SK-N-SH (cell line): ENCODE measurements at regions not wholly inside any gene's neighbourhood (a gene's known extent, or its start where the extent isn't known, plus 50 kb on each side); places are given as distances from the start of the nearest gene placed in this dataset.

Experiments used
- CTCF ChIA-PET: fragments of 300-600, 350-600 bp; formaldehyde crosslinking; extraction: SDS; loops from one replicate; lab custom pipeline; 2021; lab: Yijun Ruan, JAX
- POLR2A ChIA-PET: fragments of 350-600 bp; sonication (Branson Sonifier 250); formaldehyde crosslinking; extraction: SDS; loops from one replicate; lab custom pipeline; 2020; ENCODE audit warnings: antibody characterized with exemption, inconsistent platforms; lab: Yijun Ruan, JAX
- DNase-seq: peaks from one replicate; pipeline ENCODE4 v3.0.0; 2012
- H2AFZ ChIP-seq: fragments of 200-600 bp; sonication (generic); 2 replicates; pipeline ENCODE4 v1.8.1; 2016; ENCODE audit warnings: antibody characterized with exemption, mild to moderate bottlenecking, low read depth
- H3F3A ChIP-seq: fragments of 200-600 bp; sonication (generic); replicated peaks from 2 replicates; pipeline ENCODE3; 2016; ENCODE audit warnings: antibody characterized with exemption, mild to moderate bottlenecking; ENCODE audit not compliant: insufficient read depth
- H3K27ac ChIP-seq, 2 experiments: fragments of 200-500 bp in 1 of 2; fragments of 200-600 bp in 1 of 2; sonication (Bioruptor generic) in 1 of 2; sonication (generic), shearing (Covaris generic) in 1 of 2; 2 replicates each; pipeline versions ENCODE4 v1.5.1 to v1.6.1; 2014 to 2016; ENCODE audit warnings: low read depth in 2 of 2, inconsistent platforms in 1 of 2, low read length in 1 of 2, mild to moderate bottlenecking in 1 of 2, mixed read lengths in 1 of 2
- H3K27me3 ChIP-seq: fragments of 200-600 bp; sonication (generic), shearing (Covaris generic); 2 replicates; pipeline ENCODE4 v1.6.1; 2016; ENCODE audit warnings: mixed run types; ENCODE audit not compliant: insufficient read depth
- H3K36me3 ChIP-seq, 2 experiments: fragments of 200-500 bp in 1 of 2; fragments of 200-600 bp in 1 of 2; sonication (Bioruptor generic) in 1 of 2; sonication (generic) in 1 of 2; replicated peaks in 1 of 2; 2 replicates each; pipeline versions ENCODE3 to v1.5.1; 2014 to 2016; ENCODE audit warnings: low read length in 1 of 2, mild to moderate bottlenecking in 1 of 2; ENCODE audit not compliant: insufficient read depth in 2 of 2, control insufficient read depth in 1 of 2
- H3K4me1 ChIP-seq, 2 experiments: fragments of 200-500 bp in 1 of 2; fragments of 200-600 bp in 1 of 2; sonication (Bioruptor generic) in 1 of 2; sonication (generic), shearing (Covaris generic) in 1 of 2; 2 replicates each; pipeline versions ENCODE4 v1.5.1 to v1.6.1; 2014 to 2016; ENCODE audit warnings: low read depth in 1 of 2, low read length in 1 of 2, mixed run types in 1 of 2; ENCODE audit not compliant: insufficient read depth in 2 of 2, control insufficient read depth in 1 of 2
- H3K4me2 ChIP-seq: fragments of 200-600 bp; sonication (generic), shearing (Covaris generic); 2 replicates; pipeline ENCODE4 v1.6.1; 2017; ENCODE audit warnings: mixed run types
- H3K4me3 ChIP-seq, 2 experiments: fragments of 200-500 bp in 1 of 2; fragments of 200-600 bp in 1 of 2; sonication (Bioruptor generic) in 1 of 2; sonication (generic), shearing (Covaris generic) in 1 of 2; 2 replicates each; pipeline versions ENCODE4 v1.5.1 to v1.8.1; 2014 to 2016; ENCODE audit warnings: low read depth in 2 of 2, inconsistent platforms in 1 of 2, low read length in 1 of 2, mild to moderate bottlenecking in 1 of 2, mixed read lengths in 1 of 2, moderate library complexity in 1 of 2
- H3K79me2 ChIP-seq: fragments of 200-600 bp; sonication (generic); 2 replicates; pipeline ENCODE4 v1.8.1; 2017; ENCODE audit warnings: mild to moderate bottlenecking; ENCODE audit not compliant: insufficient read depth
- H3K9ac ChIP-seq: fragments of 200-600 bp; sonication (generic); 2 replicates; pipeline ENCODE4 v1.6.1; 2017; ENCODE audit warnings: mixed run types
- H3K9me2 ChIP-seq: fragments of 200-600 bp; sonication (generic); 2 replicates; pipeline ENCODE4 v1.6.1; 2017; ENCODE audit warnings: mixed run types
- H3K9me3 ChIP-seq: fragments of 200-600 bp; sonication (generic); 2 replicates; pipeline ENCODE4 v1.6.1; 2017; ENCODE audit warnings: mixed run types, mild to moderate bottlenecking, moderate library complexity
- H4K20me1 ChIP-seq: fragments of 200-600 bp; sonication (generic); 2 replicates; pipeline ENCODE4 v1.6.1; 2017; ENCODE audit warnings: mild to moderate bottlenecking, mixed run types; ENCODE audit not compliant: insufficient read depth
- ELF1 ChIP-seq: IDR thresholded peaks from 2 replicates; pipeline ENCODE4 v1.4.0; 2012
- EZH2phosphoT487 ChIP-seq: fragments of 200-600 bp; sonication (generic); IDR thresholded peaks from 2 replicates; pipeline ENCODE4 v1.6.1; 2017; ENCODE audit warnings: low read depth, mixed run types, mild to moderate bottlenecking, antibody characterized with exemption, moderate library complexity, borderline replicate concordance
- FOXJ3 ChIP-seq: sonication (generic); formaldehyde crosslinking; IDR thresholded peaks from 2 replicates; pipeline ENCODE4 v1.5.1; 2020; ENCODE audit warnings: mild to moderate bottlenecking, missing genetic modification reagents
- MXI1 ChIP-seq: IDR thresholded peaks from 2 replicates; pipeline ENCODE4 v1.6.1; 2012; ENCODE audit warnings: mild to moderate bottlenecking, low read depth, low read length, improper control_type of control experiment
- NFIC ChIP-seq: IDR thresholded peaks from 2 replicates; pipeline ENCODE4 v1.4.0; 2012; ENCODE audit warnings: borderline replicate concordance
- RAD21 ChIP-seq: IDR thresholded peaks from 2 replicates; pipeline ENCODE4 v1.6.1; 2012; ENCODE audit warnings: mild to moderate bottlenecking, low read length
- RFX5 ChIP-seq: IDR thresholded peaks from 2 replicates; pipeline ENCODE4 v1.6.1; 2012; ENCODE audit warnings: mild to moderate bottlenecking, improper control_type of control experiment, low read length
- TAF1 ChIP-seq: IDR thresholded peaks from 2 replicates; pipeline ENCODE4 v1.6.1; 2012; ENCODE audit warnings: low read depth, mild to moderate bottlenecking, low read length, moderate library complexity, borderline replicate concordance
- YY1 ChIP-seq: IDR thresholded peaks from 2 replicates; pipeline ENCODE4 v1.4.0; 2012; ENCODE audit warnings: low read depth, mild to moderate bottlenecking
- WGBS: methylation state at CpG from one replicate; pipeline ENCODE4 v1.1.6; 2017; ENCODE audit warnings: low lambda C conversion rate; 5-methylcytosine and 5-hydroxymethylcytosine counted together
- TF ChIP-seq, protein P1 (sequence below): IDR thresholded peaks from 2 replicates; pipeline ENCODE4; 2012
- TF ChIP-seq, protein P2 (sequence below): fragments of 200-600 bp; sonication (generic); IDR thresholded peaks from 2 replicates; pipeline ENCODE4 v1.6.1; 2017; ENCODE audit warnings: antibody characterized with exemption, mild to moderate bottlenecking, moderate library complexity
- TF ChIP-seq, protein P3 (sequence below): IDR thresholded peaks from 2 replicates; pipeline ENCODE4 v1.4.0; 2012; ENCODE audit warnings: low read depth, borderline replicate concordance
- TF ChIP-seq, protein P4 (sequence below): IDR thresholded peaks from 2 replicates; pipeline ENCODE4 v1.4.0; 2012; ENCODE audit warnings: low read depth, borderline replicate concordance

DNA sequence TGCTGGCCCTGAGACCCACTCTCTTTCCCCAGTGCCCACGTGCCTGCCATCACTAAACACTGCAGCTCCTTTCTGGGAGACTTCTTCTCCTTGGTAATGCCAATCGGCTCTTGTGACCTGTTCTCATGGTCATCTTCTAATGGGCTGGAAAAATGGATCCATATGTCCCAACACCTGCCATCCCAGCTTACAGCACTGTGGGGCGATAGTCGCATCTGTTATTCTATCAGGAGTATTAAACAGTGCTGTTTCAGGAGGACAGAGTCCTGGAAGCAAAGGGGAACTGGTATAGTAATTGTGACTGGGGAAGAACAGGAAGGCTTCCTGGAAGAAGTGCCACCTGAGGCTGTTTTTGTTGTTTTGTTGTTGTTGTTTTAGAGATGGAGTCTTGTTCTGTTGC is 411.2 kb downstream of the GLRX3 start:
- 8% methylated on average over 4 of the region's 4 CpGs for WGBS
- ChIA-PET POLR2A (no interaction called here), CTCF (interaction anchor here (1.4 to 2.0 kb wide), 3 partner anchors 10 to 139 kb away, joined by 3 to 4 read pairs (median 3); no protein-coding TSS in a partner anchor)
- TF ChIP-seq YY1 (no peak), RAD21 (peak; percentile 56), NFIC (no peak), FOXJ3 (no peak)
- Histone ChIP-seq H3K27ac (no peak overlapping the region), H3K4me3 (no peak overlapping the region), H3K36me3 (no peaks in the 10 kb centered on the region), H3K9me3 (no peaks in the 10 kb centered on the region), H2AFZ (no peak overlapping the region), H3F3A (no peaks in the 10 kb centered on the region), H3K79me2 (no peaks in the 10 kb centered on the region), H4K20me1 (no peaks in the 10 kb centered on the region), H3K9me2 (no peaks in the 10 kb centered on the region), H3K27me3 (no peaks in the 10 kb centered on the region), H3K4me2 (no peak overlapping the region), H3K4me1 (no peaks in the 10 kb centered on the region), H3K9ac (no peak overlapping the region)
- peak; percentile 54 for DNase-seq

DNA sequence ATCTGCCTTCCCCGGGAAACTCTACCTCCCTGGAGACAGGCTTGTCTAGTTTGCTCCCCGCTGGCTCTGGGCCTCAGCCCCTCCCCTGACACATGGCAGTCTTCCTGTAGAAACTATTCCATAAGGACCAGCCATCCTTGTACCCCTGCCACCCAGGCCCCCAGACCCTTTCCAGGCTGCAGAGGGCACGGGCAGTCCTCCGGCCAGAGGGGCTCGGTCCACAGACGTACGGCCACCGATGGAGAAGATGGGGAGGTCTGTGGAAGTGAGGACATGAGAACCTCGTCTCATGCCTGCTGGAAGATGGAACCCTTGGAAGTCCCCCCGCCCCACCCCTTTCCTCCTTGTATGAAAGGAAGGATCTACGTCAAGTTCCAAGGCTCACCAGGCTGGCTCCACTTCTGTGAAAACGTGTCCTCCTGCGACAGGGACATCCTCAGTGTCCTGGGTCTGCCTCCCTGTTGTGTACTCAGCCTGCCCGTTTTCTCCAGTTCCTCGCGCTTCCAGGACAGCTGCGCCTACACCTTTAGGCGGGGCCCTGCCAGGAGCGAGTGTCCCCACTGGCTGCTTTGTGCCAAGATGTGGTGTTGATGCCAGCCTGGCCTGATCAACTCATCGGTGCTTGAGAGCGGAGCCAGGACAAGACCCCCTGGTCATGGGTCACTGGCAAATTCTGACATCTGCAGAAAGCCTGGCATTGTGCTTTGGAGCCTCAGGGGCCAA is 414.9 kb downstream of the GLRX3 start:
- WGBS: 43% methylated on average over 14 of the region's 21 CpGs
- H3K4me1 ChIP-seq: no peaks in the 10 kb centered on the region
- no peaks in the 10 kb centered on the region for H3K9me2 ChIP-seq
- H3K9ac ChIP-seq: no peak overlapping the region
- H2AFZ ChIP-seq: no peak overlapping the region
- no peaks in the 10 kb centered on the region for H4K20me1 ChIP-seq
- ChIA-PET CTCF (no interaction called here), POLR2A (no interaction called here)
- no peaks in the 10 kb centered on the region for H3F3A ChIP-seq
- H3K36me3 ChIP-seq: no peaks in the 10 kb centered on the region
- no peaks in the 10 kb centered on the region for H3K27me3 ChIP-seq
- H3K27ac ChIP-seq: no peak overlapping the region
- no peak overlapping the region for H3K4me3 ChIP-seq
- no peak for DNase-seq
- no peaks in the 10 kb centered on the region for H3K79me2 ChIP-seq
- TF ChIP-seq MXI1 (no peak), RFX5 (no peak), EZH2phosphoT487 (no peak), TAF1 (no peak), YY1 (no peak), FOXJ3 (no peak), ELF1 (no peak)
- TF ChIP-seq, protein P1, sequence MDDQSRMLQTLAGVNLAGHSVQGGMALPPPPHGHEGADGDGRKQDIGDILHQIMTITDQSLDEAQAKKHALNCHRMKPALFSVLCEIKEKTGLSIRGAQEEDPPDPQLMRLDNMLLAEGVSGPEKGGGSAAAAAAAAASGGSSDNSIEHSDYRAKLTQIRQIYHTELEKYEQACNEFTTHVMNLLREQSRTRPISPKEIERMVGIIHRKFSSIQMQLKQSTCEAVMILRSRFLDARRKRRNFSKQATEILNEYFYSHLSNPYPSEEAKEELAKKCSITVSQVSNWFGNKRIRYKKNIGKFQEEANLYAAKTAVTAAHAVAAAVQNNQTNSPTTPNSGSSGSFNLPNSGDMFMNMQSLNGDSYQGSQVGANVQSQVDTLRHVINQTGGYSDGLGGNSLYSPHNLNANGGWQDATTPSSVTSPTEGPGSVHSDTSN: no peak
- TF ChIP-seq, protein P2, sequence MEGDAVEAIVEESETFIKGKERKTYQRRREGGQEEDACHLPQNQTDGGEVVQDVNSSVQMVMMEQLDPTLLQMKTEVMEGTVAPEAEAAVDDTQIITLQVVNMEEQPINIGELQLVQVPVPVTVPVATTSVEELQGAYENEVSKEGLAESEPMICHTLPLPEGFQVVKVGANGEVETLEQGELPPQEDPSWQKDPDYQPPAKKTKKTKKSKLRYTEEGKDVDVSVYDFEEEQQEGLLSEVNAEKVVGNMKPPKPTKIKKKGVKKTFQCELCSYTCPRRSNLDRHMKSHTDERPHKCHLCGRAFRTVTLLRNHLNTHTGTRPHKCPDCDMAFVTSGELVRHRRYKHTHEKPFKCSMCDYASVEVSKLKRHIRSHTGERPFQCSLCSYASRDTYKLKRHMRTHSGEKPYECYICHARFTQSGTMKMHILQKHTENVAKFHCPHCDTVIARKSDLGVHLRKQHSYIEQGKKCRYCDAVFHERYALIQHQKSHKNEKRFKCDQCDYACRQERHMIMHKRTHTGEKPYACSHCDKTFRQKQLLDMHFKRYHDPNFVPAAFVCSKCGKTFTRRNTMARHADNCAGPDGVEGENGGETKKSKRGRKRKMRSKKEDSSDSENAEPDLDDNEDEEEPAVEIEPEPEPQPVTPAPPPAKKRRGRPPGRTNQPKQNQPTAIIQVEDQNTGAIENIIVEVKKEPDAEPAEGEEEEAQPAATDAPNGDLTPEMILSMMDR: no peak
- TF ChIP-seq, protein P3, sequence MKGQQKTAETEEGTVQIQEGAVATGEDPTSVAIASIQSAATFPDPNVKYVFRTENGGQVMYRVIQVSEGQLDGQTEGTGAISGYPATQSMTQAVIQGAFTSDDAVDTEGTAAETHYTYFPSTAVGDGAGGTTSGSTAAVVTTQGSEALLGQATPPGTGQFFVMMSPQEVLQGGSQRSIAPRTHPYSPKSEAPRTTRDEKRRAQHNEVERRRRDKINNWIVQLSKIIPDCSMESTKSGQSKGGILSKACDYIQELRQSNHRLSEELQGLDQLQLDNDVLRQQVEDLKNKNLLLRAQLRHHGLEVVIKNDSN: no peak
- TF ChIP-seq, protein P4, sequence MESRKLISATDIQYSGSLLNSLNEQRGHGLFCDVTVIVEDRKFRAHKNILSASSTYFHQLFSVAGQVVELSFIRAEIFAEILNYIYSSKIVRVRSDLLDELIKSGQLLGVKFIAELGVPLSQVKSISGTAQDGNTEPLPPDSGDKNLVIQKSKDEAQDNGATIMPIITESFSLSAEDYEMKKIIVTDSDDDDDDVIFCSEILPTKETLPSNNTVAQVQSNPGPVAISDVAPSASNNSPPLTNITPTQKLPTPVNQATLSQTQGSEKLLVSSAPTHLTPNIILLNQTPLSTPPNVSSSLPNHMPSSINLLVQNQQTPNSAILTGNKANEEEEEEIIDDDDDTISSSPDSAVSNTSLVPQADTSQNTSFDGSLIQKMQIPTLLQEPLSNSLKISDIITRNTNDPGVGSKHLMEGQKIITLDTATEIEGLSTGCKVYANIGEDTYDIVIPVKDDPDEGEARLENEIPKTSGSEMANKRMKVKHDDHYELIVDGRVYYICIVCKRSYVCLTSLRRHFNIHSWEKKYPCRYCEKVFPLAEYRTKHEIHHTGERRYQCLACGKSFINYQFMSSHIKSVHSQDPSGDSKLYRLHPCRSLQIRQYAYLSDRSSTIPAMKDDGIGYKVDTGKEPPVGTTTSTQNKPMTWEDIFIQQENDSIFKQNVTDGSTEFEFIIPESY: no peak
- H3K4me2 ChIP-seq: no peak overlapping the region
- H3K9me3 ChIP-seq: no peaks in the 10 kb centered on the region
